Ovary (tissue), 7 donors: ENCODE measurements at regions not wholly inside any gene's neighbourhood (a gene's known extent, or its start where the extent isn't known, plus 50 kb on each side); places are given as distances from the start of the nearest gene placed in this dataset.

Experiments
- DNase-seq, 5 donors: peaks; one replicate each; pipeline ENCODE4 v3.0.0-alpha.2; 2019 to 2020
- H3K27ac ChIP-seq, 2 donors: fragments of 200-600 bp; one replicate each; pipeline versions ENCODE4 v1.5.1 to v1.8.0; 2019 to 2022
- H3K27me3 ChIP-seq: fragments of 200-600 bp; one replicate; pipeline ENCODE4 v1.8.0; 2022
- H3K36me3 ChIP-seq: fragments of 200-600 bp; sonication (generic); one replicate; pipeline ENCODE4 v1.5.1; 2019
- H3K4me1 ChIP-seq: one replicate; pipeline ENCODE4 v1.8.1; 2013; ENCODE audit warnings: mild to moderate bottlenecking, moderate library complexity; ENCODE audit not compliant: insufficient read depth
- H3K4me3 ChIP-seq: fragments of 200-600 bp; sonication (generic); one replicate; pipeline ENCODE4 v1.5.1; 2017
- H3K9me3 ChIP-seq, 2 donors: fragments of 200-600 bp in 1 of 2; sonication (generic) in 1 of 2; one replicate each; pipeline versions ENCODE4 v1.5.1 to v1.8.1; 2013 to 2019; ENCODE audit warnings: mild to moderate bottlenecking in 1 of 2, moderate library complexity in 1 of 2
- EP300 ChIP-seq: sonication (generic); formaldehyde crosslinking; IDR thresholded peaks from one replicate; pipeline ENCODE4 v1.6.1; 2017; ENCODE audit warnings: antibody characterized with exemption
- POLR2A ChIP-seq: fragments of 450-650 bp; IDR thresholded peaks from one replicate; pipeline ENCODE4 v1.6.1; 2017; ENCODE audit warnings: antibody characterized with exemption, mild to moderate bottlenecking, moderate library complexity
- WGBS, 3 donors: extraction: QIAGEN DNeasy Blood & Tissue Kit in 1 of 3; methylation state at CpG; one replicate each; pipeline versions ENCODE4 v1.1.5 to v1.1.7; 2013 to 2017; 5-methylcytosine and 5-hydroxymethylcytosine counted together
- intact Hi-C, 4 donors: fragments of 100-400 bp; cut with DNase I; formaldehyde crosslinking; loops; one replicate each; pipeline versions ENCODE4 v1.11.0 to v1.15.1; 2022 to 2023
- TF ChIP-seq, protein P1 (sequence below), 3 donors: fragments of 450-650 bp in 2 of 3; fragments of 200-600 bp in 1 of 3; IDR thresholded peaks; one replicate each; pipeline versions ENCODE4 v1.5.1 to v1.8.0; 2016 to 2022; ENCODE audit warnings: antibody characterized with exemption in 3 of 3, mild to moderate bottlenecking in 1 of 3
- donor health status: DM: no; HTN: no; CAD: no; lungs with moderate emphysema.
- donor health status: DM: no; HTN: no; CAD: no.
- donor health status: Bipolar disorder and iron deficiency.
- donor health status: DM: no; HTN: no; CAD: no.
- donor health status: DM: yes; HTN: yes; CAD: no.

DNA sequence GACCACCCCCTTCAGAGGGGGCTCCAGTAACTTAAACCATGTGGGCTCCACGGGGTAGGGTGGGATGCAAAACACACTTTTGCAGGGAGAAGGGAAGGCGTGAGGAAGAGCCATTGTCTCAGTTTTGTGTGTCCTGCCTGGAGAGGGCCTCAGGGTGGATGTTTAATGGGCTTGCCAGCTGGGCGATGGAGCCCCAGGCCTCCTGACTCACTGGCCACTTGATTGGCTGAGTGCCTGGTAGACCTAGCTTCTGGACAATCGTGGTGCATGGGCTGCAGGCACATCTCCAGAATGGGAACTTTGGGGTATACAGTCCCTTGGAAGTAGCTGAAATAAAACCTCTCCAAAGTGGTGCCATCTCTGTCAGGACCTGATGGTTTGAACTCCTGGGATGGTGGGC is 118.3 kb upstream of the MRPS22 start:
- Histone ChIP-seq H3K27ac (peak overlapping the region in 1 of 2 donors; percentile 72), H3K9me3 (no peaks in the 10 kb centered on the region), H3K4me3 (no peak overlapping the region), H3K27me3 (no peaks in the 10 kb centered on the region), H3K4me1 (peaks cover 25% of the 10 kb centered on the region), H3K36me3 (no peaks in the 10 kb centered on the region)
- intact Hi-C loops = no loop called here
- TF ChIP-seq, protein P1, sequence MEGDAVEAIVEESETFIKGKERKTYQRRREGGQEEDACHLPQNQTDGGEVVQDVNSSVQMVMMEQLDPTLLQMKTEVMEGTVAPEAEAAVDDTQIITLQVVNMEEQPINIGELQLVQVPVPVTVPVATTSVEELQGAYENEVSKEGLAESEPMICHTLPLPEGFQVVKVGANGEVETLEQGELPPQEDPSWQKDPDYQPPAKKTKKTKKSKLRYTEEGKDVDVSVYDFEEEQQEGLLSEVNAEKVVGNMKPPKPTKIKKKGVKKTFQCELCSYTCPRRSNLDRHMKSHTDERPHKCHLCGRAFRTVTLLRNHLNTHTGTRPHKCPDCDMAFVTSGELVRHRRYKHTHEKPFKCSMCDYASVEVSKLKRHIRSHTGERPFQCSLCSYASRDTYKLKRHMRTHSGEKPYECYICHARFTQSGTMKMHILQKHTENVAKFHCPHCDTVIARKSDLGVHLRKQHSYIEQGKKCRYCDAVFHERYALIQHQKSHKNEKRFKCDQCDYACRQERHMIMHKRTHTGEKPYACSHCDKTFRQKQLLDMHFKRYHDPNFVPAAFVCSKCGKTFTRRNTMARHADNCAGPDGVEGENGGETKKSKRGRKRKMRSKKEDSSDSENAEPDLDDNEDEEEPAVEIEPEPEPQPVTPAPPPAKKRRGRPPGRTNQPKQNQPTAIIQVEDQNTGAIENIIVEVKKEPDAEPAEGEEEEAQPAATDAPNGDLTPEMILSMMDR (IDR thresholded peaks at IDR 0.05) = no peak
- TF ChIP-seq EP300 (no peak), POLR2A (no peak)
- DNase-seq = peak in 1 of 5 donors; percentile 48
- WGBS, 3 donors = 48 to 74% (median 56%) methylated on average over 3 to 4 of the region's 4 CpGs

DNA sequence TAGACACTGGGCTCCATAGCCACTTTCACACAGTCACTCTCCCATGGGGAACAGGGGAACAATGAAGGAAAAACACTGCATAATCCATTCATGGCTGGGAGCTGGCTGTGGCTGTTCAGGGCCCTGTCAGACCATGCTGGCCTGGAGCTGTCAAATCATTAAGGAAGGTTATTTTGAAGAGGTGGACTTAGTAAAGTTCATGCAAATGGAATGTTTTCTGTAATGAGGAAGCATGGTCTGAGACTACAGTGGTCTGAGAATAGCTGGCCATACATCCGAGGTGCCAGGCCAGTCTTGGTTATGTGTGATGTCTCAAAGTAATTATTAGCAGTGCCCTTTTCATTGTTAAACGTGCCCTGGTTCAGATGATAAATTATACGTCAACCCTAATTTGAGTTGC is 117.1 kb upstream of the MRPS22 start:
- WGBS, 3 donors = 32 to 44% (median 35%) methylated on average over 3 of the region's 3 CpGs
- no peak for DNase-seq
- Histone ChIP-seq H3K9me3 (no peaks in the 10 kb centered on the region), H3K4me1 (peaks cover 20% of the 10 kb centered on the region), H3K27me3 (no peaks in the 10 kb centered on the region), H3K27ac (peak overlapping the region; percentile 60 to 72), H3K36me3 (no peaks in the 10 kb centered on the region), H3K4me3 (no peak overlapping the region)
- intact Hi-C loops = no loop called here
- TF ChIP-seq POLR2A = no peak
- no peak for TF ChIP-seq EP300
- TF ChIP-seq, protein P1 (IDR thresholded peaks at IDR 0.05) = no peak

DNA sequence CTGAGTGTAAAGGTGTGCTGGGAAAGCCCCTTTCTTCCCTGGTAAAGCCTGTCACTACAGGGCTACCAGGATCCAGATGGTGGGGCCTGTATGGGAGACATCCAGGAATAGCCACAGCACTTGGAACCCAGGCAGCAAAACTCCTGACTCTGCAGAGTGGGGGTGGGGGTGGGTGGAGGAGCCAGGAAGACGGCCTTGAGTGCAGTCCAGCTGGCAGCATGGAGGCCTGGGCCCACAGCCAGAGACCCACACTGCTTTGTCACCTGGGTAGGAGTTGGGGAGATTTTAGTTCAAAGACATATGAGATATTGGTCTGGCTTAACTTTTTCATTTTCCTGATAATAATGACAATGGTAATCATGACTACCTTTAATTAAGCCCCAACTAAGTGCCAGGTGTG is 116.7 kb upstream of the MRPS22 start:
- peak; percentile 89 to 96 (median 94) for DNase-seq

DNA sequence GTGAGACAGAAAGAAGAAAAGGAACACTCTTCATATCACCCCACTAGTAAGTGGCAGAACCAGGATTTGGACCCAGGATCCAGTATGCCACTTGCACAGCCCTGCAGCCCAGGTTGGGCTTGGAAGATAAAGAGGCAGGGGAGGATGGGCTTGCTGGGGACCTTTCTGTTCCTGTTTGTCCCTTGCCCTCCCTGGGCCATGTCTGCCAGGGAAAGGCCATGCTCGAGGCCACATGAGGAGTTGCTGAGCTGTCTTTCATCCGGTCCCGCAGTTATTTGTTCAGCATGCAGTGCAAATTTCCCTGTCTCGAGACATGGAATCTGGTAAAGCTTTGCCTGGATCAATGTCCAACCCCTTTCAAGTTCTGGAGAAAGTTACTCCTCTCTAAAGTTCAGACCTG is 116.0 kb upstream of the MRPS22 start:
- H3K27me3 ChIP-seq = no peaks in the 10 kb centered on the region
- no peak for DNase-seq
- WGBS, 3 donors = 20 to 25% (median 23%) methylated on average over 4 of the region's 4 CpGs
- peak overlapping the region in 1 of 2 donors; percentile 29 for H3K27ac ChIP-seq
- H3K4me3 ChIP-seq = no peak overlapping the region
- H3K4me1 ChIP-seq = peaks cover 20% of the 10 kb centered on the region
- intact Hi-C loops = no loop called here
- H3K36me3 ChIP-seq = no peaks in the 10 kb centered on the region
- no peaks in the 10 kb centered on the region for H3K9me3 ChIP-seq
- TF ChIP-seq, protein P1 (IDR thresholded peaks at IDR 0.05) = no peak

More for the DNA sequence above, 116.7 kb upstream of the MRPS22 start:
- intact Hi-C loops = no loop called here
- Histone ChIP-seq H3K4me1 (peaks cover 20% of the 10 kb centered on the region), H3K4me3 (no peak overlapping the region), H3K9me3 (no peaks in the 10 kb centered on the region), H3K36me3 (no peaks in the 10 kb centered on the region), H3K27me3 (no peaks in the 10 kb centered on the region), H3K27ac (peak overlapping the region; percentile 60 to 72)
- TF ChIP-seq POLR2A (no peak), EP300 (no peak)
- TF ChIP-seq, protein P1 (IDR thresholded peaks at IDR 0.05) = no peak
- 0 to 10% (median 10%) methylated on average over 1 of the region's 1 CpG for WGBS, 3 donors
